Loucy (cell line): ENCODE measurements at regions not wholly inside any gene's neighbourhood (a gene's known extent, or its start where the extent isn't known, plus 50 kb on each side); places are given as distances from the start of the nearest gene placed in this dataset.

Experiments
- H2AFZ ChIP-seq: fragments of 200-600 bp; sonication (generic); 2 replicates; pipeline ENCODE4 v1.6.0; 2016; ENCODE audit warnings: antibody characterized with exemption, mild to moderate bottlenecking, low read length, moderate library complexity
- H3F3A ChIP-seq: fragments of 200-600 bp; 2 replicates; pipeline ENCODE4 v1.6.0; 2016; ENCODE audit warnings: antibody characterized with exemption, low read depth, mild to moderate bottlenecking
- H3K27me3 ChIP-seq: fragments of 200-600 bp; sonication (generic); 2 replicates; pipeline ENCODE4 v1.6.1; 2014; ENCODE audit warnings: low read length, mild to moderate bottlenecking; ENCODE audit not compliant: insufficient read depth, poor library complexity, severe bottlenecking
- H3K36me3 ChIP-seq: fragments of 200-600 bp; sonication (generic); 2 replicates; pipeline ENCODE4 v1.6.1; 2016; ENCODE audit warnings: low read length; ENCODE audit not compliant: insufficient read depth
- H3K4me1 ChIP-seq: fragments of 200-600 bp; sonication (generic); 2 replicates; pipeline ENCODE4 v1.5.1; 2014; ENCODE audit warnings: low read length, mild to moderate bottlenecking; ENCODE audit not compliant: insufficient read depth, poor library complexity, severe bottlenecking
- H3K4me2 ChIP-seq: fragments of 200-600 bp; sonication (generic); 2 replicates; pipeline ENCODE4 v1.6.0; 2014; ENCODE audit warnings: antibody characterized with exemption, low read length, low read depth, mild to moderate bottlenecking; ENCODE audit not compliant: poor library complexity, severe bottlenecking
- H3K4me3 ChIP-seq: fragments of 200-600 bp; sonication (generic); 2 replicates; pipeline ENCODE4 v1.5.1; 2014; ENCODE audit warnings: low read length, mild to moderate bottlenecking, mixed read lengths; ENCODE audit not compliant: poor library complexity, severe bottlenecking
- H3K79me2 ChIP-seq: fragments of 200-600 bp; sonication (generic); 2 replicates; pipeline ENCODE4 v1.6.1; 2014; ENCODE audit warnings: low read length; ENCODE audit not compliant: insufficient read depth
- H3K9ac ChIP-seq: fragments of 200-600 bp; sonication (generic); 2 replicates; pipeline ENCODE4 v1.6.0; 2014; ENCODE audit warnings: mild to moderate bottlenecking, low read depth, low read length, moderate library complexity; ENCODE audit not compliant: poor library complexity, severe bottlenecking
- H3K9me2 ChIP-seq: fragments of 200-600 bp; sonication (generic); replicated peaks from 2 replicates; pipeline ENCODE4 v1.6.1; 2016; ENCODE audit warnings: low read depth, low read length, mixed read lengths
- H3K9me3 ChIP-seq: fragments of 200-600 bp; sonication (generic); 2 replicates; pipeline ENCODE4 v1.6.1; 2014; ENCODE audit warnings: mild to moderate bottlenecking, antibody characterized with exemption, low read length, low read depth; ENCODE audit not compliant: insufficient read depth
- H4K20me1 ChIP-seq: fragments of 200-600 bp; sonication (generic); 2 replicates; pipeline ENCODE4 v1.6.0; 2014; ENCODE audit warnings: antibody characterized with exemption, low read length, mild to moderate bottlenecking; ENCODE audit not compliant: insufficient read depth, poor library complexity, severe bottlenecking
- CTCF ChIP-seq: fragments of 200-600 bp; sonication (generic); conservative IDR thresholded peaks from 2 replicates; pipeline ENCODE4 v1.5.1; 2014; ENCODE audit warnings: mild to moderate bottlenecking, antibody characterized with exemption, low read length
- EZH2phosphoT487 ChIP-seq: fragments of 200-600 bp; IDR thresholded peaks from 2 replicates; pipeline ENCODE4 v1.6.1; 2018; ENCODE audit warnings: antibody characterized with exemption, mild to moderate bottlenecking, moderate library complexity, borderline replicate concordance

DNA sequence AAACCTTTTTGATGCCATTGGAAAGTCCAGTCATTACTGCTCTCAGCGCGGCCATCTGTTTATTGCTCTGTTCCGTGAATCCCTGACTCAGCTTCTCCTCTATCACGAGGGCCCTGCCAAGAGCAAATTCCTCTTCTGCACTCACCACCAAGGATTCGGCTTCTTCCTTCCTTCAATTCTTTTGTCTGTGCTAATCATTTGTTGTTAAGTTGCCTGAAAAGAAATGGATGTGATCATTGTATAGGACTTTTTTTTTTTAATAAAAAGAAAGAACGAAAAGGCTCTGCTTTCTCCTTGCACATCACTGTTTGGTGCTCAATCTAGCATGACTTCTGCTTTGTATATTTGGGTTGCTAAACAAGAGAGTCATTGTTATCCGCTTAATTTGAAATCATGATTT lies 128.7 kb upstream of the PIK3R1 start:
- H3K27me3 ChIP-seq = no peaks in the 10 kb centered on the region
- H3K4me1 ChIP-seq = no peaks in the 10 kb centered on the region
- H3K4me2 ChIP-seq = no peak overlapping the region
- no peak overlapping the region for H3K9ac ChIP-seq
- TF ChIP-seq EZH2phosphoT487 (no peak), CTCF (no peak)
- no peaks in the 10 kb centered on the region for H3F3A ChIP-seq
- H4K20me1 ChIP-seq = no peaks in the 10 kb centered on the region
- no peaks in the 10 kb centered on the region for H3K9me3 ChIP-seq
- no peaks in the 10 kb centered on the region for H3K79me2 ChIP-seq
- no peaks in the 10 kb centered on the region for H3K36me3 ChIP-seq
- H3K9me2 ChIP-seq = no peaks in the 10 kb centered on the region
- no peak overlapping the region for H2AFZ ChIP-seq
- H3K4me3 ChIP-seq = no peak overlapping the region

DNA sequence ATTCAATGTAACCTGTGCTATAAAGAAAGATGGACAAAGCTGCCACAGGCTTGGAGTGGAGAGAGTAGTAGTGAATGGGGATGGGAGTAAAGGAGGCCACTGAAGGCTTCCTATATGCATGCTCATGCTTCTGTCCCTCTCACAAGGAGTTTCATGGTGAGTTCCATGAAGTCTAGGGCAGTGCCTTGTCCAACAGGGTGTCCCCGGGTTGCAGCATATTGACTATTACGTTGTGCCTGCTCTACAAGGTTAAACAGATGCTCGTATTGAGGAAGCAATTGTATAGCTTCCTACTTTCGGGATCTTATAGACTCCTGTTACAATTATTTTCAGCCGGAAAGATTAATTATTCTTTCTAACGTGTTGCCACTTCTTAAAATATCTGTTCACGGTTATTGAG lies 129.1 kb upstream of the PIK3R1 start:
- no peaks in the 10 kb centered on the region for H3K27me3 ChIP-seq
- no peaks in the 10 kb centered on the region for H3K9me3 ChIP-seq
- TF ChIP-seq CTCF (no peak), EZH2phosphoT487 (no peak)
- H2AFZ ChIP-seq = no peak overlapping the region
- no peak overlapping the region for H3K4me3 ChIP-seq
- H3K36me3 ChIP-seq = no peaks in the 10 kb centered on the region
- no peak overlapping the region for H3K9ac ChIP-seq
- no peaks in the 10 kb centered on the region for H3F3A ChIP-seq
- H3K4me1 ChIP-seq = no peaks in the 10 kb centered on the region
- no peaks in the 10 kb centered on the region for H3K79me2 ChIP-seq
- no peaks in the 10 kb centered on the region for H4K20me1 ChIP-seq
- no peaks in the 10 kb centered on the region for H3K9me2 ChIP-seq
- H3K4me2 ChIP-seq = no peak overlapping the region

DNA sequence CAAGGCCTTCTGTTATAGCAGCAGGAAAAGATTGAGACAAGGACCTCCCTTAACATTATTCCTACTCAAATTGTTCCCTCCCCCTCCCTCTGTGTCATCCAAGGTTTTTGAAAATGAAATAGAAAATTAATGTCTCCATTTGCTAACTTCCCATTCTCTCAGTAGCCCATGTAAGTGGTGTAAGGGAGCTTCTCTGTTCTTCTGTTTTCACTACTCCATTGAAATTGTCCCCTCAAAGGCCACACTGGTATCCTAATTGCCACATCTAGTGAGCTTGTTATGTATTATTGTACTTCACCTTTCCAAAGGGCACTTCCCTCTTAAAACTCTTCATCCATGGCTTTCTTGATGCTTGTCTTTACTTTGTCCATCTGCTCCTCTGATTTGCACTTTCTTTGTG lies 131.2 kb upstream of the PIK3R1 start:
- Histone ChIP-seq H3K4me3 (no peak overlapping the region), H3K79me2 (no peaks in the 10 kb centered on the region)

More for the DNA sequence above, 131.2 kb upstream of the PIK3R1 start:
- H3F3A ChIP-seq = no peaks in the 10 kb centered on the region
- H4K20me1 ChIP-seq = no peaks in the 10 kb centered on the region
- H3K9me2 ChIP-seq = no peaks in the 10 kb centered on the region
- no peak overlapping the region for H3K9ac ChIP-seq
- H3K4me1 ChIP-seq = no peaks in the 10 kb centered on the region
- no peak overlapping the region for H2AFZ ChIP-seq
- no peaks in the 10 kb centered on the region for H3K9me3 ChIP-seq
- no peak overlapping the region for H3K4me2 ChIP-seq
- no peaks in the 10 kb centered on the region for H3K27me3 ChIP-seq
- H3K36me3 ChIP-seq = no peaks in the 10 kb centered on the region
- no peak for TF ChIP-seq EZH2phosphoT487
- TF ChIP-seq CTCF = no peak
